ENCODE measurements at regions not wholly inside any gene's neighbourhood (a gene's known extent, or its start where the extent isn't known, plus 50 kb on each side); places are given as distances from the start of the nearest gene placed in this dataset.
"Not testable (repeated sequence)": the region's sequence is repeated elsewhere in the genome, so short reads cannot be mapped to it uniquely, and the experiment has no call there.

DNA sequence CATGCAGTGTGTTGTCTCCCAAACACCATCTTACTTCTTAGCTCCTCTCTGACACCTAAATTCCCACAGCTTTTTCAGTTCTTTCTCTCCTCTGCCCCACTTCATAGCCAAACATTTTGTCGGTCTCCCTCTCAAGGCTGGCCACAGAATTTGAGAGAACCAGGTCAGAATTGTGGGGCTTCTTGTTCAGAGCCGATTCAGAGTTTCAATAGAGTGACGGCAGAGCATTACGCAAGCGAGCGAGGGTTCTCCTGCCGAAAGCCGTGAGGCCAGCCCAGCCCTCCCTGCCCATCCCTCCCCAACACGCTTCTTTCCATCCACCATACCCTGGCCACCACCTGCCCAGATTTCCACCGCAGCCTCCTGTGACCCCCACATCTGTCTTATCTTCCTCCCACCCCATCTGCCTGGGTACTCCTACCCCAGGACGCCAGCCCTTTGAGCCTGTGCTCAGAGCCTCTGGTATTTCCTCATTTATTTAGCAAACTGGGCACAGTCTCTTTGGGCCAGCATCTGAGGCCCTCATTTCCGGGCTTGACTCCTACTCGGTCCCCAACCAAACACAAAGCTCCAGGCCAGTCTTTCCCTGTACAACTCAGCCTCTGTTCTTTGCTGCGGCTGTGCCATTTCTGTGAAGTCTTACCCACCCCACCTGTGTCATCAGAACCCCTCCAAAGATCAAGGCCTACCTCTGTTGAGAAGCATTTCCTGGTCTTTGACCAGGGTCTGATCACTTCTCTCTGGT, 70.0 kb upstream of the MAP4K4 start:
- no peaks in the 10 kb centered on the region for H3K27me3 ChIP-seq
- intact Hi-C loops (cut with DNase I; ENCODE audit: low total_unique reads), result no loop called here
- DNase-seq, result no peak
- no peak overlapping the region for H3K4me3 ChIP-seq
- no peaks in the 10 kb centered on the region for H3K36me3 ChIP-seq
- H3K9me3 ChIP-seq, result no peaks in the 10 kb centered on the region
- TF ChIP-seq POLR2A (IDR thresholded peaks at IDR 0.05) (no peak), POLR2AphosphoS5 (IDR thresholded peaks at IDR 0.05) (no peak), EP300 (IDR thresholded peaks at IDR 0.05; ENCODE audit: low read depth) (no peak)
- TF ChIP-seq, protein P1, sequence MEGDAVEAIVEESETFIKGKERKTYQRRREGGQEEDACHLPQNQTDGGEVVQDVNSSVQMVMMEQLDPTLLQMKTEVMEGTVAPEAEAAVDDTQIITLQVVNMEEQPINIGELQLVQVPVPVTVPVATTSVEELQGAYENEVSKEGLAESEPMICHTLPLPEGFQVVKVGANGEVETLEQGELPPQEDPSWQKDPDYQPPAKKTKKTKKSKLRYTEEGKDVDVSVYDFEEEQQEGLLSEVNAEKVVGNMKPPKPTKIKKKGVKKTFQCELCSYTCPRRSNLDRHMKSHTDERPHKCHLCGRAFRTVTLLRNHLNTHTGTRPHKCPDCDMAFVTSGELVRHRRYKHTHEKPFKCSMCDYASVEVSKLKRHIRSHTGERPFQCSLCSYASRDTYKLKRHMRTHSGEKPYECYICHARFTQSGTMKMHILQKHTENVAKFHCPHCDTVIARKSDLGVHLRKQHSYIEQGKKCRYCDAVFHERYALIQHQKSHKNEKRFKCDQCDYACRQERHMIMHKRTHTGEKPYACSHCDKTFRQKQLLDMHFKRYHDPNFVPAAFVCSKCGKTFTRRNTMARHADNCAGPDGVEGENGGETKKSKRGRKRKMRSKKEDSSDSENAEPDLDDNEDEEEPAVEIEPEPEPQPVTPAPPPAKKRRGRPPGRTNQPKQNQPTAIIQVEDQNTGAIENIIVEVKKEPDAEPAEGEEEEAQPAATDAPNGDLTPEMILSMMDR (IDR thresholded peaks at IDR 0.05), result no peak
- 94 to 97% methylated on average over 5 to 14 of the region's 14 CpGs for WGBS, 2 donors (ENCODE audit: low coverage in 1 of 2)
- no peak overlapping the region for H3K27ac ChIP-seq
- peaks cover 0 to 4% (median 0%) of the 10 kb centered on the region in 4 donors for H3K4me1 ChIP-seq
- in situ Hi-C loops (cut with MboI; ENCODE audit: low pct_ligation_motif_present in 1 of 4, low pct_unique_long_range_greater_than_20kb in 1 of 4, low sequenced_read_pairs in 3 of 4), result no loop called here

DNA sequence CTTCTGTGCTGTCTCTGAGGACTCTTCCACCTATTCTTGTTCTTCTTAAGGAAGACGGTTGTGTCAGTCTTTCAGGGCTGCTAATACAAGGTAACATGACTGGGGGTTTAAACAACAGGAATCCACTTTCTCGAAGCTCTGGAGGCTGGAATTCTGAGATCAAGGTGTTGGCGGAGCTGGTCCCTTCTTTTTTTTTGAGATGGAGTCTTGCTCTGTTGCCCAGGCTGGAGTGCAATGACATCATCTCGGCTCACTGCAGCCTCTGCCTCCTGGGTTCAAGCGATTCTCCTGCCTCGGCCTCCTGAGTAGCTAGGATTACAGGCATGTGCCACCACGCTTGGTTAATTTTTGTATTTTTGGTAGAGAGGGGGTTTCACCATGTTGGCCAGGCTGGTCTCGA, 71.7 kb upstream of the MAP4K4 start:
- H3K4me1 ChIP-seq; H3K27me3 ChIP-seq; H3K4me3 ChIP-seq; H3K9me3 ChIP-seq; intact Hi-C loops (cut with DNase I; ENCODE audit: low total_unique reads); in situ Hi-C loops (cut with MboI; ENCODE audit: low pct_ligation_motif_present in 1 of 4, low pct_unique_long_range_greater_than_20kb in 1 of 4, low sequenced_read_pairs in 3 of 4); H3K36me3 ChIP-seq; H3K27ac ChIP-seq; DNase-seq: not testable (repeated sequence)
- WGBS, 2 donors (ENCODE audit: low coverage in 1 of 2), result 80 to 93% methylated on average over 1 to 8 of the region's 8 CpGs

DNA sequence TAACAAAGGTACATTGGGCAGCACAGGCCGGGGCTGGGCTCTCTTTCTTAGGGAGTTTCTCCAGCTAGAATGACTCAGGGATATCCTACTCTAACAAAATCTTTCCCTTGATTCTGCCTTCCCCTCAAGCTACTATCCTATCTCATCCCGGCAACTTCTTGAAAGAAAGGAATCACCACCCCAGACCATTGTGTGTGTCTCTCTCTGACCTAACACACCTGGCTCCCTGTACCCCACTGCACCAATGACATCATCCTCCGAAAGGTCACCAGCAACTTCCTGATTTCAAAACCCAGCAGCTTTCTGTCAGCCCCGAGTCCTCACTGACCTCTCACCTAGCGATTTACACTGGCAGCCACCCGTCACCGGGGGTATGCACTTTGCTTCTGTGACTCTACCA, 72.1 kb upstream of the MAP4K4 start:
- no peak for DNase-seq
- WGBS, 2 donors (ENCODE audit: low coverage in 1 of 2), result 63 to 95% methylated on average over 2 to 7 of the region's 7 CpGs
- intact Hi-C loops (cut with DNase I; ENCODE audit: low total_unique reads) (no loop called here), in situ Hi-C loops (cut with MboI; ENCODE audit: low pct_ligation_motif_present in 1 of 4, low pct_unique_long_range_greater_than_20kb in 1 of 4, low sequenced_read_pairs in 3 of 4) (no loop called here)
- H3K36me3 ChIP-seq, result no peaks in the 10 kb centered on the region
- H3K27ac ChIP-seq, result no peak overlapping the region
- H3K9me3 ChIP-seq, result no peaks in the 10 kb centered on the region
- H3K27me3 ChIP-seq, result no peaks in the 10 kb centered on the region
- no peak overlapping the region for H3K4me3 ChIP-seq
- no peak for TF ChIP-seq EP300 (IDR thresholded peaks at IDR 0.05; ENCODE audit: low read depth)
- TF ChIP-seq, protein P1 (IDR thresholded peaks at IDR 0.05), result no peak
- no peak for TF ChIP-seq POLR2AphosphoS5 (IDR thresholded peaks at IDR 0.05)
- no peak for TF ChIP-seq POLR2A (IDR thresholded peaks at IDR 0.05)
- H3K4me1 ChIP-seq, result peaks cover 0 to 5% (median 0%) of the 10 kb centered on the region in 4 donors

DNA sequence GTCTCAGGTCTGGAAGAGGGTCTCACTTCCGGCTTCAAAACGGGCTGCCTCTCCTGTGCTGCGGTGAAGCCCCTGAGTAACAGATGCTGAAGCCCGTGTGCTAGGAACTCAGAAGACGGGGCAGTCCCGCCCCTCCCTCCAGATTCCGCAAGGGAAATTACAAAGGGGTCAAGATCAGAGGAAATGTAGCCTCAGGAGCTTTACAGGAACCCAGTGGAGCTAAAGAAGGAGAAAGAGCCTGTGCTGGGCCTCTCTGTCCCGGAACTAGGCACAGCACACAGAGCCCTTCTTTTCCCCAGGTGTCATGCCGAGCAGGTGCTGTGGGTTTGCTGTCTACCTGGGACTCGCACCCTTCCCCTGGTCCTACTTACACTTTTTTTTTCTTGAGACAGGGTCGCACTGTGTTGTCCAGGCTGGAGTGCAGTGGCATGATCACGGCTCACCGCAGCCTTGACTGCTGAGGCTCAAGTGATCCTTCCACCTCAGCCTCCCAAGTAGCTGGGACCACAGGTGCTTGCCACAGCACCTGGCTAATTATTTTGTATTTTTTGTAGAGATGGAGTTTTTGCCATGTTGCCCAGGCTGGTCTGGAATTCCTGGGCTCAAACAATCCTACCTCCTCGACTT, 72.7 kb upstream of the MAP4K4 start:
- in situ Hi-C loops (cut with MboI; ENCODE audit: low pct_ligation_motif_present in 1 of 4, low pct_unique_long_range_greater_than_20kb in 1 of 4, low sequenced_read_pairs in 3 of 4), result no loop called here
- H3K4me1 ChIP-seq, result peaks cover 0 to 5% (median 0%) of the 10 kb centered on the region in 4 donors
- no peak overlapping the region for H3K27ac ChIP-seq
- no peaks in the 10 kb centered on the region for H3K9me3 ChIP-seq
- no peak for DNase-seq
- no peak overlapping the region for H3K4me3 ChIP-seq
- intact Hi-C loops (cut with DNase I; ENCODE audit: low total_unique reads), result no loop called here
- H3K36me3 ChIP-seq, result no peaks in the 10 kb centered on the region
- WGBS, 2 donors (ENCODE audit: low coverage in 1 of 2), result 83 to 94% methylated on average over 2 to 14 of the region's 14 CpGs
- TF ChIP-seq POLR2A (IDR thresholded peaks at IDR 0.05), result no peak
- TF ChIP-seq POLR2AphosphoS5 (IDR thresholded peaks at IDR 0.05), result no peak
- no peak for TF ChIP-seq EP300 (IDR thresholded peaks at IDR 0.05; ENCODE audit: low read depth)
- TF ChIP-seq, protein P1 (IDR thresholded peaks at IDR 0.05), result no peak
- H3K27me3 ChIP-seq, result no peaks in the 10 kb centered on the region

Measured in transverse colon (tissue), 4 donors.